GM18507 (cell line): ENCODE measurements at regions not wholly inside any gene's neighbourhood (a gene's known extent, or its start where the extent isn't known, plus 50 kb on each side); places are given as distances from the start of the nearest gene placed in this dataset.
A peak's percentile ranks its signal among the peaks of the same experiment; 100 is the strongest.
"Not testable (repeated sequence)": the region's sequence is repeated elsewhere in the genome, so short reads cannot be mapped to it uniquely, and the experiment has no call there.

ENCODE experiments used
- DNase-seq: peaks from one replicate; pipeline ENCODE4 v3.0.0; 2011; ENCODE audit warnings: low read depth; ENCODE audit not compliant: insufficient read length; ENCODE audit errors: extremely low spot score
- FAIRE-seq: peaks from 2 replicates; lab custom pipeline; 2011; peaks lifted over from hg19 to GRCh38; lab: Jason Lieb, UNC

- DNase-seq = no peak
- FAIRE-seq = no peak
Measured at GRCh38 chr6:125354649-125355048, 52.9 kb upstream of the HDDC2 start.

DNA sequence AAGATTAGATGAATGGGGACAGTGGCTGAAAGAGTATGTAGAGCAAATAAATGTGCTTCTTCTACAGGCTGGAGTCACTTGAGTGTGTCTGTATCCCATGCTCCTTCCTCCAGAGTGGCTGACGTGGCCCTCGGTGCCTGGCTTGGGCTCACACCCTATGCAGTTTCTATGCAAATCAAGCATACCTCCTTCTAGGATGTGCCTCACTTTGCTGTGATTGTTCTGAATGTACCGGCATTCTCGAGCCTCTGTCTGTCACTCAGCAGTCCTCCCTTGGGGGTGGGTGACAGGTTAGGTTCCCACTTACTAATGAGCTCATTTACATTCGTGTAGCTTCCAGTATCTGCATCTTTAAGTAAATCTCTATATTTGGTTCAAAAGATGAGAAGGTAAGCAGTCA, 55.1 kb upstream of the HDDC2 start:
- FAIRE-seq = no peak
- no peak for DNase-seq

DNA sequence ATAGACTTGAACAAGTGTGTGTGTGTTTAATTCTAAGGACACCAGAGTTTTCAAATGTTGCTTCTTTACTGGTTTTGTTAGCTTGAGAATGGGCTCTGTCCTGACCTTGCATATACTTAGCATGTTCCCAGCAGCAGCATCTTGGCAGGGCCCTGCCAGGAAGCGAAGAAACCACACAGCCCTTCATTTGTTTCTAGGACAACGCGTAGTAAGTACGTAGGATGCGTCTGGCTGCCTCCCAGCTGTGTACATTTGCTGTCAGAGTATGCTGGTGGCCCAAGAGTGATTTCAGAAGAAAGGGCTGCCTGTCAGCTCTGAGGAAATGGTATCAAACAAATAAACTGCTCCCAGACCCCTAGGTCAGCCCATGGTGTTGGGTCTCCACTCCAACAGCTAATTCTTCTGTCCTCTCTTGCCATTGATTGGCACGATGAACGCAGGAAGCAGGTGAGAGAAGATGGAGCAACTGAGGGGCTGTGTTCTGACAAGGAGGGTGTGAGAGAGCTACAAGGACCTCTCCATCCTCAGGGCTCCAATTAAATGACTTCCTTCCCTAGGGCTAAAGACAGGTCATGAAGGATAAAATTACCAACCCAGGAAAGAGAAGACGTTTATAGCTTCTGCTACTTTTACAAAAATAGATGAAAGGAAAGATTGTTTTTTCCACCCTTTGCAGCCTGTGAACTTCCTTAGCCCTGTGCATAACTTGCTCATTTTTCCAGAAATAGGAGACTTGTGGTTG, 55.9 kb upstream of the HDDC2 start:
- peak; percentile 31 for FAIRE-seq

DNA sequence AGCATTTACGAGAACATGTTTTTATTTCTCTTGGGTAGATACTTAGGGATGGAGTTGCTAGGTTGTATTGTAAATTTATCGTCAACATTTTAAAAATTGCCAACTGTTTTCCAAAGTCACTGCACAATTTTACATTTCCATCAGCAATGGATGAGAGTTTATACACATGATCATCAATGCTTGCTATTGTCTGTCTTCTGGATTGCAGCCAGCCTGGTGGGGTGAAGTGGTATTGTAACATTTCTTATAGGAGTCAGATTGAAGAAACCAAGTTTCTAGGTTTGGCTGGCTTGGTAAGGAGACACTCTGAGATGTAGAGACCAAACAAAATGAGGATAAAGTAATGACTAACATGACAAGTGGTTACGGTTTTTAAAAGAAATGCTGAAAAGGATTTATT, 57.1 kb upstream of the HDDC2 start:
- FAIRE-seq = no peak

More for the DNA sequence above, 55.9 kb upstream of the HDDC2 start:
- no peak for DNase-seq

DNA sequence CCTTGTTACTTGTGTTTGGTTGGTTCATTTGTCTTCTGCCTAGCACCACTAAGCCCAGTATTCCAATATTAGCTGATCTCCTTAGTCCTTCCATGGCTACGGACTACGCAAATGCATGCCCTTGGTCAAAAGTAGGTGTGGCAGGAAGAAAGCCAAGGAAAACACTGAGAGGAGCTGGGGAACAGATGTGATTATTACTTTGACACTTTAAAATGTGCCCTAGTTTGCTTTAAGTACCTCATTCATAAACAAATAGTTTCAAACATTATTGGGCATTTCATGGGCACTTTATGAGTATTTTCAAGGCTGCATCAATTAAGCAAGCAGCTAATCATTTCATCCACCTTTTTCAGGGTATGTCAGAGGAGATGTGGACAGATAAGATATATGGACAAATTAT, 60.1 kb upstream of the HDDC2 start:
- FAIRE-seq (no peak), DNase-seq (no peak)

More for the DNA sequence above, 57.1 kb upstream of the HDDC2 start:
- DNase-seq = no peak

- DNase-seq (no peak), FAIRE-seq (no peak)
Measured at GRCh38 chr6:125363039-125363823, 61.5 kb upstream of the HDDC2 start.

GRCh38 chr6:125363824-125364165, 62.0 kb upstream of the HDDC2 start:
- FAIRE-seq = no peak
- no peak for DNase-seq

DNA sequence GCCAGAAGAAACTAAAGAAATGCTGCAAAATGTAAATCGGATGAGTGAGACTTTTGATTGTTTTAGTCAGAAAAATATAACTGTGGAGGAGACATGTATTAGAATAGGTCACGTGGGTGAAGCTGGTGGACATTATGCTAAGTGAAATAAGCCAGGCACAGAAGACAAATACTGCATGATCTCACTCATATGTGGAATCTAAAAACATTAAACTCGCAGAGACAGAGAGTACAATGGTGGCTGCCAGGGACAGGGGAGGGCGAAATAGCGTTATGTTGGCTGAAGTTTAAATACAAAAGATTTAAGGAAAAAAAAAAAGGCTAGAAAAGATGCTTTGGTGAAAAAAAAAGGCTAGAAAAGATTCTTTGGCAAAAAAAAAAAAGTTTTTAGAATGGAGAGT, 63.5 kb upstream of the HDDC2 start:
- DNase-seq (no peak), FAIRE-seq (no peak)

DNA sequence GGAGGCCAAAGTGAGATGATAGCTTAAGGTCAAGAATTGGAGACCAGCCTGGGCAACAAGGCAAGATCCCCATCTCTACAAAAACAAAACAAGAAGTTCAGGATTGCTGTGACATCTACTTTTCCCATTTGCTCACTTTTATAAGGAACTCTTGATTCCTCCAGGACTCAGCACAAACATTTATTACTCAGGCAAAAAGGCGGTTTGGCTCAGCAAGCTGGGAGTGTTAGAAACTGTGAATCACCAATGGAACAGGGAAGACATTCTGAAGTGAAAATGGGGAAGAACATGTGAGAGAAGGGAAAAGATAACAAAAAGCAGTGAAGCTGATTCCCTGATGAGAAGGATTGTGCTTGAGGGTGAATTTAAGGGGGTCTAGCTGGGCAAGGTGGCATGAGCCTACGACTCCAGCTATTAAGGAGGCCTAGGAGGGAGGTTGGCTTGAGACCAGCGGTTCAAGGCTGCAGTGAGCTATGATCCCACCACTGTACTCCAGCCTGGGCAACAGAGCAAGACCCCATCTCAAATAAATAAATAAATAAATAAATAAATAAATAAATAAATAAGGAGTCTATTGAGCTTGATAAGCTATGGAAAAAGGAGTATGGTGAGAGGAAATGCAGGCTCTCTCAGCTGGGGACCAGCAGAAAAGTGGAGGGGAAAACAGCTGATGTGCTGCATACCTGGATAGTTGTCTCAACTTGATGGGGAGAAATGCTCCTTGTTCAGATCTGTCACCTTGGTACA, 65.4 kb upstream of the HDDC2 start:
- DNase-seq = no peak
- no peak for FAIRE-seq

DNA sequence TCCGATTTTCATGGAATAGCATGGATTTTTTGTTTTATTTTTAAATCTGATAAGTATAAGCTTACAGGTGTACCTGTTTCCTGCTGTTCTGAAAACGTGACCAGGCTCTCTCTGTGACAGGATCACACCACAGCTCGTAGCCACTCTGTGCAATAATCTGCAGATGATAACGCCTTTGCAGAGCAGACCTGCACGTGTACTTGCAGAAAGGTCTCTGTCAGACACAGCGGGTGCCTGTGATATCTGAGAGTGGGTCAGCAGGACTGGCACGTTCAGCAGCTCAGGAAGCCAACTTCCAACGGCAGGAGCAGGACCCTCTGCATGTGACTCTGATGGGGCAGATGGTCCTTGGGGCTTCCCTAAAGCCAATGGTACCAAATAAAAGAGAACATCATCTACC, 68.6 kb upstream of the HDDC2 start:
- DNase-seq = no peak

DNA sequence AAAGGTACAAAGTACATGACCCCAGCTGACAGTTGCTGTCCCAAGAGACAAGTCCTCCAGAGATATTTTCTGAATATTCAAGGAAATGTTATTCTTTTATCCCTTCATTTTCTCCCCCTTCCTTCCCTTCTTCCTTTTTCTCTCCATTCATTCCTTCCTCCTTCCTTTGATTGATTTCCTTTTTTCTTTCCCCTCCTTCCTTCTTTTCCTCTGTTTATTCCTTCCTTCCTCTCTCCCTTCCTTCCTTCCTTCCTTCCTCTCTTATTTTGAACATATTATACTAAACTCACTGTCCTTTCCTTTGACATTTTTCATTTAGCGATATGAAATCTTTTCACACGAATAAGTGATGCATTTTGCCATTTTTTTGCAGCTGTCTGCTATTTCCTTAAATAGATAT, 73.2 kb upstream of the HDDC2 start:
- no peak for FAIRE-seq

More for the DNA sequence above, 68.6 kb upstream of the HDDC2 start:
- no peak for FAIRE-seq

GRCh38 chr6:125375821-125376220, 74.1 kb upstream of the HDDC2 start:
- no peak for DNase-seq
- no peak for FAIRE-seq

More for the DNA sequence above, 73.2 kb upstream of the HDDC2 start:
- no peak for DNase-seq

DNA sequence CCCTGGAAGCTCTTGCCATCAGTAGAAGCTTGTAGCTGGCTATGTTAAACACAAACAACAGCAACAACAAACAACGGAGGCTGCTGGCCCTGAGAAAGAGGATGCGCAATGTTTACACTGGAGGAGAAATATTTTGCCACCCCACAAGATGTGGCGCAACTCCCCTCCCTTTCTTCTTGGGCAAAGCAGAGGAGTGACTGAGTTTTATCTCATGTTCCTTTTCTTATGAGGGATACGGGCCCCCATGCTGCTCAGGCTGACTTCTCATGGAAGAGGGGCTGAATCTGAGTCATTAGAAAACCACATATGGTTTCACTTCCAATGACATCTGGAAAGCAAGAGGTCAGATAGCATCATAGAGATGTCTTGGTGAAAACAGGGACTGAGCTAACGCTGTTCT, 75.9 kb upstream of the HDDC2 start:
- DNase-seq = no peak
- no peak for FAIRE-seq

GRCh38 chr6:125379174-125379573, 77.4 kb upstream of the HDDC2 start:
- FAIRE-seq = no peak
- DNase-seq = no peak

DNA sequence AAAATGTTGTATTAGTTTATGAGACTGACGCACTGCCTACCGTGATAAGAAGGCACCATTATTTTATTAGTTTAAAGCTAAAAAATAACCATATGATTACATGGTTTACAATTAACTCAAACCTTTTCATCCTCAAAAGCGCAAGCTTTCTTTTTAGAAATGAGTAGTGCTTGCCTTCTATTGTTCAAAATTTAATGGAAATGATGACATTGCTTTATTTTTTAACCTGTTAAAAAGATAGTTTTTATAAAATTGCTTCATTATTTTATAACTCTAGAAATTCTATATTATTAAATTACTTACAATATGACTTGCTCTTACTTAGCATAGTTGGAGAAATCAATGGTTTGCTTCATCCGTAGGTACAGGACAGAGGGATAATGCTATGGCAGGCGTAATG, 78.7 kb upstream of the HDDC2 start:
- no peak for DNase-seq
- FAIRE-seq = no peak

DNA sequence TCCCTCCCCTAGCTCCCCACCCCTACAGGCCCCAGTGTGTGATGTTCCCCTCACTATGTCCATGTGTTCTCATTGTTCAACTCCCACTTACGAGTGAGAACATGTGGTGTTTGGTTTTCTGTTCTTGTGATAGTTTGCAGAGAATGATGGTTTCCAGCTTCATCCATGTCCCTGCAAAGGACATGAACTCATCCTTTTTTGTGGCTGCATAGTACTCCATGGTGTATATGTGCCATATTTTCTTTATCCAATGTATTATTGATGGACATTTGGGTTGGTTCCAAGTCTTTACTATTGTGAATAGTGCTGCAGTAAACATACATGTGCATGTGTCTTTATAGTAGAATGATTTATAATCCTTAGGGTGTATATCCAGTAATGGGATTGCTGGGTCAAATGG, 84.6 kb upstream of the HDDC2 start:
- FAIRE-seq = not testable (repeated sequence)

DNA sequence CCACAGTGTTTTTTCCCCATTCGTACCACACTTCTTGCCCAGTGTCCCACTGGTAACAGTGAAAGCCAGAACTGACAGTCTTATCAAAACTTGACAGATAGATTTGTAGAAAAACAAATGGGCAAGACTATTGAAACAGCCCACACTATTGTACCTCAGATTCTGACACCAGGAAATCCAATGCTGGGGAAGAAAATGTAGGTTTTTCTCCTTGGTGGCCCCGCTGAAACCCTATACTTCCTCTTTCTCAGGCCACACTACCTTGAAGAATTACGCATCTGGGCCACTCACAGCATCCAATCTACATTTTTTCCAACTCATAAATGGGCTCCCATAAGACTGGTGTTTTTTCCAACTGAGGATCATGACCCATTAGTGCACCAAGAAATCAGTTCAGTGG, 90.9 kb upstream of the HDDC2 start:
- FAIRE-seq = peak; percentile 5
- no peak for DNase-seq

More for the DNA sequence above, 84.6 kb upstream of the HDDC2 start:
- DNase-seq = not testable (repeated sequence)

GRCh38 chr6:125393449-125393858, 91.7 kb upstream of the HDDC2 start:
- FAIRE-seq (peak; percentile 31), DNase-seq (no peak)

DNA sequence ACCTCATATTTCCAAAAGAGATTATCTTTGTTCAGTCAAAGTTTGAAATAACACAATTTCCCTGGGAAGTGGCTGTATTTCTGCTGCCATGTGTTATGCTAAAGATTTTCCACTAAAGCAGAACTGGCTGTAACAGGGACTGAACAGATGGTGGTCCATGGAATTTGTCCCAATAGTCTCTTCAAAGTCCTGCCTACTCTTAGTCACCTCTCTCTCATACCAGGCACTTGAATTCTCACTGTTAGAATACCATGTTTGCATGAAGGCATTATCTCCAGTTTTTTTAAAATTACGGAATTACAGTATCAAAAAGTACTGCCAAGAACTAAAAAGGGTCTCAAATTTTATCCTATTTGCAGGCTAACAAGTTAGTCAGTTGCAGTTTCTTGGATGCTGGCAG, 105.0 kb upstream of the HDDC2 start:
- no peak for FAIRE-seq

GRCh38 chr6:125414507-125414906, 112.7 kb upstream of the HDDC2 start:
- FAIRE-seq (no peak), DNase-seq (no peak)

More for the DNA sequence above, 105.0 kb upstream of the HDDC2 start:
- no peak for DNase-seq
